Spleen (tissue), 11 donors: ENCODE measurements at regions not wholly inside any gene's neighbourhood (a gene's known extent, or its start where the extent isn't known, plus 50 kb on each side); places are given as distances from the start of the nearest gene placed in this dataset.

Source experiments
- DNase-seq: peaks from one replicate; pipeline ENCODE4 v3.0.0-alpha.2; 2020
- H3K27ac ChIP-seq, 8 donors: fragments of 200-600 bp; sonication (generic) in 7 of 8; 1 replicate in 4 of 8; 2 replicates in 4 of 8; pipeline versions ENCODE4 v1.5.0 to v1.8.0; 2016 to 2021; ENCODE audit warnings: inconsistent platforms in 4 of 8, mild to moderate bottlenecking in 4 of 8, moderate library complexity in 1 of 8
- H3K27me3 ChIP-seq, 7 donors: fragments of 200-600 bp; sonication (generic) in 6 of 7; replicated peaks in 1 of 7; 1 replicate in 4 of 7; 2 replicates in 3 of 7; pipeline versions ENCODE4 v1.5.0 to v1.8.0; 2016 to 2021; ENCODE audit warnings: inconsistent platforms in 3 of 7, mild to moderate bottlenecking in 1 of 7
- H3K36me3 ChIP-seq, 6 donors: fragments of 200-600 bp; sonication (generic) in 5 of 6; 1 replicate in 4 of 6; 2 replicates in 2 of 6; pipeline versions ENCODE4 v1.5.0 to v1.8.0; 2016 to 2021; ENCODE audit warnings: inconsistent platforms in 2 of 6
- H3K4me1 ChIP-seq, 6 donors: fragments of 200-600 bp; sonication (generic) in 5 of 6; 1 replicate in 3 of 6; 2 replicates in 3 of 6; pipeline versions ENCODE4 v1.5.0 to v1.8.0; 2016 to 2021; ENCODE audit warnings: inconsistent platforms in 3 of 6
- H3K4me3 ChIP-seq, 8 donors: fragments of 200-600 bp; sonication (generic) in 7 of 8; 1 replicate in 4 of 8; 2 replicates in 4 of 8; pipeline versions ENCODE4 v1.5.0 to v1.8.0; 2016 to 2021; ENCODE audit warnings: inconsistent platforms in 4 of 8, mild to moderate bottlenecking in 4 of 8, moderate library complexity in 2 of 8
- H3K9me3 ChIP-seq, 8 donors: fragments of 200-600 bp; sonication (generic) in 7 of 8; 1 replicate in 4 of 8; 2 replicates in 4 of 8; pipeline versions ENCODE4 v1.5.0 to v1.8.0; 2016 to 2021; ENCODE audit warnings: inconsistent platforms in 4 of 8
- CTCF ChIP-seq, 11 experiments: fragments of 200-600 bp in 7 of 11; fragments of 450-650 bp in 4 of 11; sonication (generic) in 4 of 11; IDR thresholded peaks in 8 of 11; conservative IDR thresholded peaks in 3 of 11; 1 replicate in 7 of 11; 2 replicates in 4 of 11; pipeline versions ENCODE4 v1.4.0 to v1.8.0; 2016 to 2021; ENCODE audit warnings: antibody characterized with exemption in 11 of 11, inconsistent platforms in 4 of 11, mild to moderate bottlenecking in 1 of 11
- POLR2A ChIP-seq, 3 donors: fragments of 450-650 bp; IDR thresholded peaks; one replicate each; pipeline ENCODE4 v1.5.1; 2017; ENCODE audit warnings: antibody characterized with exemption in 3 of 3, mild to moderate bottlenecking in 1 of 3
- POLR2AphosphoS5 ChIP-seq, 3 donors: sonication (generic); formaldehyde crosslinking; IDR thresholded peaks; one replicate each; pipeline ENCODE4 v1.5.1; 2017; ENCODE audit warnings: antibody characterized with exemption in 3 of 3
- WGBS, 5 donors: extraction: QIAGEN DNeasy Blood & Tissue Kit in 3 of 5; methylation state at CpG; one replicate each; pipeline versions ENCODE4 v1.1.5 to v1.1.7; 2013 to 2018; 5-methylcytosine and 5-hydroxymethylcytosine counted together
- intact Hi-C: fragments of 100-400 bp; cut with DNase I; formaldehyde crosslinking; loops from one replicate; pipeline ENCODE4 v1.15.0; 2023; ENCODE audit warnings: low total_unique reads
- donor health status: healthy with polysubstance abuse.
- donor health status: DM: no; HTN: no; CAD: no; lungs with moderate emphysema.
- donor health status: DM: no; HTN: no; CAD: no.
- donor health status: Bipolar disorder and iron deficiency.
- donor health status: healthy.
- donor health status: DM: no; HTN: no; CAD: no.
- donor health status: DM: yes; HTN: yes; CAD: no.

DNA sequence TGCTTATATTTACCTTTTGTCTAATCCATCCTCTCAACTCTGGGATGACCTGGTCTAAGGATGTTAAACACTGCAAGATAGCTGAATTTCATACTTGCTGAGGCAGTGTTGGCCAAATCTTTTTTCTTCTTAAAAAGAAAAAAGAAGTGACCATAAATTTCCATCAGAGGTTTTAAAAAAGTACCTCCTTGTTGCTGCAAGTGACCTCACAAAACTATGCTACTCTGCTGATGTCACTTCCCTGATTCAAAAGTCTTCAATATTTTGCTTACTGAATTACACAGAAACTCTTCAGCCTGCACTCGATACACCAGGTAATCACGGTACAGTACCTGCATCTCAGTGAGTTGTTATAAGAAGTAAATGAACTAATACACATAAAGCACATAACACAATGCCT lies 107.2 kb upstream of the PRDM1 start:
- TF ChIP-seq POLR2AphosphoS5 (IDR thresholded peaks at IDR 0.05) (no peak), POLR2A (IDR thresholded peaks at IDR 0.05) (no peak), CTCF (IDR thresholded peaks at IDR 0.05 in 8 of 11, conservative IDR thresholded peaks at IDR 0.05 in 3 of 11) (no peak)
- DNase-seq: no peak
- no peak overlapping the region for H3K4me3 ChIP-seq
- peaks cover 0 to 48% (median 17%) of the 10 kb centered on the region in 7 donors for H3K27me3 ChIP-seq
- no peaks in the 10 kb centered on the region for H3K9me3 ChIP-seq
- no peaks in the 10 kb centered on the region for H3K36me3 ChIP-seq
- H3K4me1 ChIP-seq: peaks cover 6 to 15% (median 11%) of the 10 kb centered on the region in 6 donors
- intact Hi-C loops: no loop called here
- 91 to 96% (median 94%) methylated on average over 2 of the region's 2 CpGs for WGBS, 5 donors
- no peak overlapping the region for H3K27ac ChIP-seq

GRCh38 chr6:105977934-105978504 lies 108.1 kb upstream of the PRDM1 start:
- H3K27me3 ChIP-seq: peaks cover 0 to 40% (median 17%) of the 10 kb centered on the region in 7 donors
- WGBS, 5 donors: 95 to 99% (median 98%) methylated on average over 4 of the region's 4 CpGs
- H3K27ac ChIP-seq: no peak overlapping the region
- no peaks in the 10 kb centered on the region for H3K36me3 ChIP-seq
- no peak for DNase-seq
- H3K4me1 ChIP-seq: peaks cover 6 to 15% (median 11%) of the 10 kb centered on the region in 6 donors
- intact Hi-C loops: no loop called here
- H3K9me3 ChIP-seq: peaks cover under 1 to 10% (median 6%) of the 10 kb centered on the region in 8 donors
- TF ChIP-seq CTCF (IDR thresholded peaks at IDR 0.05 in 8 of 11, conservative IDR thresholded peaks at IDR 0.05 in 3 of 11): no peak
- no peak for TF ChIP-seq POLR2AphosphoS5 (IDR thresholded peaks at IDR 0.05)
- no peak for TF ChIP-seq POLR2A (IDR thresholded peaks at IDR 0.05)
- H3K4me3 ChIP-seq: no peak overlapping the region

- H3K4me3 ChIP-seq: no peak overlapping the region
- WGBS, 5 donors: 89 to 96% (median 93%) methylated on average over 2 of the region's 2 CpGs
- no peaks in the 10 kb centered on the region for H3K36me3 ChIP-seq
- DNase-seq: no peak
- no peaks in the 10 kb centered on the region for H3K4me1 ChIP-seq
- intact Hi-C loops: no loop called here
- no peak overlapping the region for H3K27ac ChIP-seq
- peaks cover 7 to 36% (median 29%) of the 10 kb centered on the region in 8 donors for H3K9me3 ChIP-seq
- TF ChIP-seq CTCF (IDR thresholded peaks at IDR 0.05 in 8 of 11, conservative IDR thresholded peaks at IDR 0.05 in 3 of 11) (no peak), POLR2A (IDR thresholded peaks at IDR 0.05) (no peak), POLR2AphosphoS5 (IDR thresholded peaks at IDR 0.05) (no peak)
- H3K27me3 ChIP-seq: peaks cover 0 to 9% (median 0%) of the 10 kb centered on the region in 7 donors
These were observed 111.2 kb upstream of the PRDM1 start for GRCh38 chr6:105974986-105975385.

DNA sequence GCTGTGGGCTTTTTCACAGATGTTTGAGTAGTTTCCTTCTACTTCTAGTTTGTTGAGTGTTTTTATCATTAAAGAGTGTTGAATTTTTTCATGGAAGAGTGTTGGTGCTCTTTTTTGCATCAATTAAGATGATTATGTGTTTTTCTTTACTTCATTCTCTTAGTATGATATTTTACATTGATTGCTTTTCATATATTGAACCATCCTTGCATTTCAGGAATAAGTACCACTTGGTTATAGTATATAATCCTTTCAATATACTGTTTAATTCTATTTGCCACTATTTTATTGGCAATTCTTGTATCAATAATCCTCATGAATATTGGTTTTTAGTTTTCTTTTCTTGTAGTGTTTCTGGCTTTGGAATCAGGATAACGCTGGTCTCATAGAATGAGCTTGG lies 113.7 kb upstream of the PRDM1 start:
- no peak for DNase-seq
- Histone ChIP-seq H3K4me1 (no peaks in the 10 kb centered on the region), H3K9me3 (peaks cover 7 to 56% (median 43%) of the 10 kb centered on the region in 8 donors), H3K27me3 (peaks cover 0 to 6% (median 0%) of the 10 kb centered on the region in 7 donors), H3K36me3 (no peaks in the 10 kb centered on the region), H3K27ac (no peak overlapping the region), H3K4me3 (no peak overlapping the region)
- TF ChIP-seq CTCF (IDR thresholded peaks at IDR 0.05 in 8 of 11, conservative IDR thresholded peaks at IDR 0.05 in 3 of 11) (no peak), POLR2A (IDR thresholded peaks at IDR 0.05) (no peak), POLR2AphosphoS5 (IDR thresholded peaks at IDR 0.05) (no peak)
- intact Hi-C loops: no loop called here
- WGBS, 5 donors: 80 to 100% (median 92%) methylated on average over 1 of the region's 1 CpG
